AG10803 (cell line): ENCODE measurements at regions not wholly inside any gene's neighbourhood (a gene's known extent, or its start where the extent isn't known, plus 50 kb on each side); places are given as distances from the start of the nearest gene placed in this dataset.

Experiments used
- DNase-seq: peaks from one replicate; pipeline ENCODE4 v3.0.0; 2010; ENCODE audit warnings: low read depth
- H3K4me3 ChIP-seq: 2 replicates; pipeline ENCODE4 v1.5.1; 2011; ENCODE audit warnings: mild to moderate bottlenecking, low read length, control low read depth
- TF ChIP-seq, protein P1 (sequence below): conservative IDR thresholded peaks from 2 replicates; pipeline ENCODE4 v1.5.1; 2011; ENCODE audit warnings: mild to moderate bottlenecking, low read length, control low read depth, inconsistent platforms

DNA sequence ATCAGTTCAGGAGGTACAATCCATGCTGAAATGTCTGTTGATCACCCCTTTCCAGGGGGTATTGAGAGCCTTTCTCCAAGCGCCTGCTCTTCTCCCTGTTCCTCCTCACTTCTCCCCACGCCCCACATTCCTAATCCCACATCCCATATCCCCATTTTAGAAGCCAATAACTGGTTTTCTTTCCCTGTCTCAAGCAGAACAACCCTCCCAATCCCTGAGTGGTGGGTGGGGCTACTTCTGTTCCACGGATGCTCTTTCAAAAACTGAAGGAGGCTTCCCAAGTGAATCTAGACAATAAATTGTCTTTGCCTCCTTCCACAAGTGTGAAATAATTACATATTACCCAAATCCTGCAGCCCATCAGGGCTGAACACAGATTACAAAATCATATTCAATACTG lies 77.0 kb upstream of the SEMA6A start:
- no peak for DNase-seq
- TF ChIP-seq, protein P1, sequence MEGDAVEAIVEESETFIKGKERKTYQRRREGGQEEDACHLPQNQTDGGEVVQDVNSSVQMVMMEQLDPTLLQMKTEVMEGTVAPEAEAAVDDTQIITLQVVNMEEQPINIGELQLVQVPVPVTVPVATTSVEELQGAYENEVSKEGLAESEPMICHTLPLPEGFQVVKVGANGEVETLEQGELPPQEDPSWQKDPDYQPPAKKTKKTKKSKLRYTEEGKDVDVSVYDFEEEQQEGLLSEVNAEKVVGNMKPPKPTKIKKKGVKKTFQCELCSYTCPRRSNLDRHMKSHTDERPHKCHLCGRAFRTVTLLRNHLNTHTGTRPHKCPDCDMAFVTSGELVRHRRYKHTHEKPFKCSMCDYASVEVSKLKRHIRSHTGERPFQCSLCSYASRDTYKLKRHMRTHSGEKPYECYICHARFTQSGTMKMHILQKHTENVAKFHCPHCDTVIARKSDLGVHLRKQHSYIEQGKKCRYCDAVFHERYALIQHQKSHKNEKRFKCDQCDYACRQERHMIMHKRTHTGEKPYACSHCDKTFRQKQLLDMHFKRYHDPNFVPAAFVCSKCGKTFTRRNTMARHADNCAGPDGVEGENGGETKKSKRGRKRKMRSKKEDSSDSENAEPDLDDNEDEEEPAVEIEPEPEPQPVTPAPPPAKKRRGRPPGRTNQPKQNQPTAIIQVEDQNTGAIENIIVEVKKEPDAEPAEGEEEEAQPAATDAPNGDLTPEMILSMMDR, result no peak
- H3K4me3 ChIP-seq, result no peak overlapping the region

- DNase-seq, result no peak
- H3K4me3 ChIP-seq, result no peak overlapping the region
- TF ChIP-seq, protein P1, result no peak
These were observed 76.3 kb upstream of the SEMA6A start for GRCh38 chr5:116650964-116651363.

- no peak overlapping the region for H3K4me3 ChIP-seq
- DNase-seq, result no peak
- TF ChIP-seq, protein P1, result no peak
These were observed 75.9 kb upstream of the SEMA6A start for GRCh38 chr5:116650544-116650943.

DNA sequence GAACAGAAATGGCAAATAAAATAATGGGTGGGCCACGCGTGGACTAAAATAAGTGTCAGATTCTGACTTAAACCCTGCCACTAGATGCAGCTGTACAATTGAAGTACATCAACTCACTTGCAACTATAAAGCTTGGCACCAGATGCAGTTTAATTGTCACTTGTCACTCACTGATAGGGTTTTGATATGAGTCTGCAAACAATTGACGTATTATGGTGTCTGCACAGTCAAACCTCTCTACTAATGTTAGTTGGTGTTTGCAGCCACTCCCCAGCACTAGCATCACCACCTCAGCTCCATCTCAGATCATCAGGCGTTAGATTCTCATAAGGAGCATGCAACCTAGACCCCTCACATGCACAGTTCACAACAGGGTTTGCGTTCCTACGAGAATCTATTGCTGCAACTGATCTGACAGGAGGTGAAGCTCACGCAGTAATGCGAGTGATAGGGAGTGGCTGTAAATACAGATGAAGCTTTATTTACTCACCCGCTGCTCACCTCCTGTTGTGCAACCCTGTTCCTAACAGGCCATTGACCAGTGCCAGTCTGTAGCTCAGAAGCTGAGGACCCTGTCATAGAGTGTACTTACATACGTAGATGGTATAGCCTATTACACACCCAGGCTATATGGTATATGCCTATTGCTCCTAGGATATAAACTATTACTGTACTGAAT lies 72.1 kb upstream of the SEMA6A start:
- DNase-seq, result no peak
- TF ChIP-seq, protein P1, result no peak
- H3K4me3 ChIP-seq, result no peak overlapping the region

DNA sequence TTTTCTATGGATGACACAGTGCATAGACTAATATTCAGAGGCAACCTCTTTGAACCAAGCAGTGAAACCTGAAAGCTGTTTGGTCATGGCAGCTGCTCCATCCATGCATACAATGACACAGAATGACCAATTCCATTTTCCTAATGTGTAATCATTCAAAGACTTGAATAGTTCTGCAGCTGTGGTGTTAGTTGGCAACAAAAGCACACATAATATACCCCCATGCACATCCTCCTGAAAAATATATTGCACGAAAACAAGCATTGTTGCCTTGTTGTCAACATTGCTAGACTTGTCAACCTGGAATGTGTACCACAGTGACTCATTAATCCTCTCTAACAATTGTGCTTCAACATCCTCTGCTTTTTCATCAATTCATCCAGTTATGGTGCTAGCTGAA lies 71.0 kb upstream of the SEMA6A start:
- no peak overlapping the region for H3K4me3 ChIP-seq
- no peak for DNase-seq
- TF ChIP-seq, protein P1, result no peak

DNA sequence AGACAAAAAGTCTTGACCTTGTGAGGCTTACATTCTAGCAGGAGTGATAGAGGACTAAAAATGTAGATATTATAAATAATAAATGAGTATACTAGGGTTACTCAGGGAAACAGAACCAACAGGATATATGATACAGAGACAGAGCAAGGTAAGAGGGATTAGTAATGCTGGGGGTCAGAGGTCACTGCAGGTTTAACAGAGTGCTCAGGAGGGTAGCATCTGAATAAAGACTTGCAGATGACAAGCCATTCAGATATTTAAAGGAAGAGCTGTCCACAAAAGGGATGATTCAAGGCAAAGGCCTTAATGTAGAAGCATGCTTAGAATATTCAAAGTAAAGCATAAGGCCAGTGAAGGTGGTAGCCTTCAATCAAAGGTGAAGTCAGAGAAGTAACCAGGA lies 65.6 kb upstream of the SEMA6A start:
- DNase-seq, result no peak
- no peak overlapping the region for H3K4me3 ChIP-seq

More for the DNA sequence above, 65.6 kb upstream of the SEMA6A start:
- TF ChIP-seq, protein P1, result no peak
